ENCODE measurements at regions not wholly inside any gene's neighbourhood (a gene's known extent, or its start where the extent isn't known, plus 50 kb on each side); places are given as distances from the start of the nearest gene placed in this dataset.

GRCh38 chr1:56187405-56187804 lies 392.0 kb downstream of the PLPP3 start:
- Histone ChIP-seq H3K56ac (replicated peaks; ENCODE audit: insufficient read length, low read depth, low read length) (no peak overlapping the region), H4K20me1 (replicated peaks in 1 of 2; ENCODE audit: control insufficient read depth in 1 of 2, insufficient read depth in 2 of 2, low read length in 2 of 2) (no peaks in the 10 kb centered on the region), H3K4me3 (ENCODE audit: extremely low read depth in 1 of 4, insufficient read depth in 2 of 4, low read depth in 3 of 4, low read length in 4 of 4) (no peak overlapping the region), H2BK12ac (ENCODE audit: low read depth, low read length) (no peak overlapping the region), H2AFZ (ENCODE audit: low read length) (no peak overlapping the region), H3K18ac (ENCODE audit: extremely low read depth, low read length) (no peak overlapping the region), H2BK20ac (ENCODE audit: low read length) (no peak overlapping the region), H3K79me1 (ENCODE audit: low read depth, low read length) (no peaks in the 10 kb centered on the region), H2BK120ac (replicated peaks; ENCODE audit: low read depth, low read length) (no peak overlapping the region), H3K9me3 (ENCODE audit: insufficient read depth in 2 of 2, low read depth in 1 of 2, low read length in 1 of 2) (no peaks in the 10 kb centered on the region), H3K14ac (ENCODE audit: insufficient read length) (no peak overlapping the region), H3K36me3 (ENCODE audit: control insufficient read depth in 2 of 4, insufficient read depth in 4 of 4, low read length in 3 of 4) (no peaks in the 10 kb centered on the region), H2BK15ac (ENCODE audit: low read length) (no peak overlapping the region), H3K23ac (ENCODE audit: insufficient read length) (no peak overlapping the region), H3K4ac (replicated peaks; ENCODE audit: insufficient read length, low read depth, low read length) (no peak overlapping the region), H4K8ac (ENCODE audit: extremely low read depth, insufficient read depth, low read length) (no peak overlapping the region), H3K79me2 (ENCODE audit: control insufficient read depth in 1 of 2, insufficient read depth in 2 of 2, low read length in 2 of 2) (no peaks in the 10 kb centered on the region), H3K4me2 (ENCODE audit: insufficient read depth in 1 of 2, low read depth in 2 of 2, low read length in 2 of 2) (no peak overlapping the region), H2BK5ac (ENCODE audit: low read depth, low read length) (no peak overlapping the region), H3K27me3 (replicated peaks in 1 of 4; ENCODE audit: control insufficient read depth in 3 of 4, extremely low read depth in 1 of 4, insufficient read depth in 3 of 4, low read length in 3 of 4) (no peaks in the 10 kb centered on the region), H4K91ac (replicated peaks; ENCODE audit: insufficient read length, low read length) (no peak overlapping the region), H3K9ac (replicated peaks in 1 of 4; ENCODE audit: extremely low read depth in 1 of 4, low read depth in 3 of 4, low read length in 3 of 4) (no peak overlapping the region), H3K27ac (ENCODE audit: low read depth, low read length) (no peak overlapping the region), H2AK5ac (ENCODE audit: low read depth, low read length) (no peak overlapping the region), H3K4me1 (replicated peaks in 1 of 4; ENCODE audit: control insufficient read depth in 3 of 4, insufficient read depth in 4 of 4, low read length in 3 of 4) (peaks cover 3 to 14% (median 6%) of the 10 kb centered on the region in 4 experiments; a peak in 5 of 7 replicates), H3K23me2 (ENCODE audit: low read depth, low read length) (no peaks in the 10 kb centered on the region), H4K5ac (ENCODE audit: insufficient read length, low read depth, low read length) (no peak overlapping the region)
- ChIA-PET POLR2A (ENCODE audit: partially characterized antibody) (interaction anchor here (0.6 kb wide), 1 partner anchor 113 kb away, joined by 3 read pairs; no protein-coding TSS in a partner anchor), CTCF (ENCODE audit: partially characterized antibody) (interaction anchor here (2.3 to 3.4 kb wide), 2 partner anchors 10 to 17 kb away, joined by 8 to 10 read pairs; no protein-coding TSS in a partner anchor)
- no peak for DNase-seq (ENCODE audit: low read depth in 1 of 2, low spot score in 2 of 2)
- 92% methylated on average over 1 of the region's 1 CpG; no CpG with 5 or more reads in 1 of the 2 experiments for WGBS, 2 experiments (ENCODE audit: extremely low coverage in 1 of 2, insufficient coverage in 1 of 2, insufficient read length in 1 of 2, insufficient replicate concordance in 2 of 2, low coverage in 1 of 2, low lambda C conversion rate in 2 of 2, missing lambda C conversion rate in 1 of 2)
- no peak for FAIRE-seq
- no peak for TF ChIP-seq POLR2A (IDR thresholded peaks at IDR 0.05; ENCODE audit: control extremely low read depth in 1 of 2, low read depth in 2 of 2, low read length in 2 of 2)
- TF ChIP-seq FOSL1 (IDR thresholded peaks at IDR 0.05; ENCODE audit: insufficient read depth, low read depth, low read length): no peak
- TF ChIP-seq TAF1 (IDR thresholded peaks at IDR 0.05; ENCODE audit: low read depth, low read length): no peak
- no peak for TF ChIP-seq SAP30 (IDR thresholded peaks at IDR 0.05; ENCODE audit: insufficient read depth, insufficient replicate concordance, low read length)
- no peak for TF ChIP-seq SIRT6 (IDR thresholded peaks at IDR 0.05; ENCODE audit: low read length)
- TF ChIP-seq ATF2 (IDR thresholded peaks at IDR 0.05; ENCODE audit: low read length): no peak
- no peak for TF ChIP-seq RAD21 (IDR thresholded peaks at IDR 0.05 in 1 of 2, conservative IDR thresholded peaks at IDR 0.05 in 1 of 2; ENCODE audit: low read depth in 2 of 2, low read length in 2 of 2)
- TF ChIP-seq RXRA (IDR thresholded peaks at IDR 0.05; ENCODE audit: insufficient read depth, low read depth, low read length): no peak
